ENCODE measurements at regions not wholly inside any gene's neighbourhood (a gene's known extent, or its start where the extent isn't known, plus 50 kb on each side); places are given as distances from the start of the nearest gene placed in this dataset.

DNA sequence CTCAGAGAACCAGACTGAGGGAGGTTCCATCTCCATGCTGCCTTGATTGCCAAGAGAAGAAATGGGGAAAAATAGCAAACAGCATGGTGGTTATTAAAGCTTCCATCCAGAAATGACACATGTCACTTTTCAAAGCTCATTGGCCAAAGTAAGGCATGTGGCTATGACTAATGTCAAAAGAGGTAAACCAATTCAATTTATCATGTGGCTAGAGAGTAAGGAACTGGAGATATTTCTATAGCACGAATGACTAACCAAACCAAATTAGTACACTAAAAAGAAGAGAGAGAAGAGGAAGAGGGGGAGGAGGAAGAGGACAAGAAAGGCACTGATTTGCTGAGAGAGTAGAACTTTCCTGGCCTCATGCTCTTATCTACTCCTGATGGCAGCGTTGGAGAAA, 115.2 kb upstream of the SLC6A11 start:
- dilution Hi-C loops (cut with MboI; ENCODE audit: extremely low pct_ligation_motif_present, low sequenced_read_pairs), result no loop called here
- Histone ChIP-seq H3K4me2 (ENCODE audit: control insufficient read depth, extremely low read depth, insufficient read depth, low read depth, low read length) (no peak overlapping the region), H4K20me1 (ENCODE audit: control insufficient read depth, extremely low read depth, insufficient read depth, low read length) (no peaks in the 10 kb centered on the region), H3K4me3 (ENCODE audit: control insufficient read depth in 2 of 3, extremely low read depth in 1 of 3, insufficient read depth in 2 of 3, low read depth in 1 of 3, low read length in 3 of 3) (no peak overlapping the region), H3K27me3 (ENCODE audit: control insufficient read depth, extremely low read depth, insufficient read depth, low read length) (peaks cover 27% of the 10 kb centered on the region), H3K4me1 (ENCODE audit: control insufficient read depth, extremely low read depth, insufficient read depth, low read length) (peaks cover 2% of the 10 kb centered on the region), H3K36me3 (ENCODE audit: control insufficient read depth in 2 of 2, extremely low read depth in 1 of 2, insufficient read depth in 2 of 2, low read length in 2 of 2) (no peaks in the 10 kb centered on the region), H3K9ac (ENCODE audit: control insufficient read depth, extremely low read depth, insufficient read depth, low read length) (no peak overlapping the region), H3K79me2 (ENCODE audit: control insufficient read depth, insufficient read depth, low read length) (no peaks in the 10 kb centered on the region), H3K9me1 (ENCODE audit: control insufficient read depth, extremely low read depth, insufficient read depth, low read length) (no peaks in the 10 kb centered on the region), H3K9me3 (ENCODE audit: control insufficient read depth, low read depth, low read length) (no peaks in the 10 kb centered on the region), H2AFZ (ENCODE audit: control insufficient read depth, low read length) (no peak overlapping the region), H3K27ac (ENCODE audit: control insufficient read depth, insufficient read depth, low read length) (no peak overlapping the region)
- DNase-seq (ENCODE audit: low read depth, low spot score) (no peak), FAIRE-seq (no peak)
- TF ChIP-seq EZH2 (IDR thresholded peaks at IDR 0.05; ENCODE audit: low read length), result no peak
- TF ChIP-seq, protein P1, sequence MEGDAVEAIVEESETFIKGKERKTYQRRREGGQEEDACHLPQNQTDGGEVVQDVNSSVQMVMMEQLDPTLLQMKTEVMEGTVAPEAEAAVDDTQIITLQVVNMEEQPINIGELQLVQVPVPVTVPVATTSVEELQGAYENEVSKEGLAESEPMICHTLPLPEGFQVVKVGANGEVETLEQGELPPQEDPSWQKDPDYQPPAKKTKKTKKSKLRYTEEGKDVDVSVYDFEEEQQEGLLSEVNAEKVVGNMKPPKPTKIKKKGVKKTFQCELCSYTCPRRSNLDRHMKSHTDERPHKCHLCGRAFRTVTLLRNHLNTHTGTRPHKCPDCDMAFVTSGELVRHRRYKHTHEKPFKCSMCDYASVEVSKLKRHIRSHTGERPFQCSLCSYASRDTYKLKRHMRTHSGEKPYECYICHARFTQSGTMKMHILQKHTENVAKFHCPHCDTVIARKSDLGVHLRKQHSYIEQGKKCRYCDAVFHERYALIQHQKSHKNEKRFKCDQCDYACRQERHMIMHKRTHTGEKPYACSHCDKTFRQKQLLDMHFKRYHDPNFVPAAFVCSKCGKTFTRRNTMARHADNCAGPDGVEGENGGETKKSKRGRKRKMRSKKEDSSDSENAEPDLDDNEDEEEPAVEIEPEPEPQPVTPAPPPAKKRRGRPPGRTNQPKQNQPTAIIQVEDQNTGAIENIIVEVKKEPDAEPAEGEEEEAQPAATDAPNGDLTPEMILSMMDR (optimal IDR thresholded peaks at IDR 0.05 in 1 of 3, IDR thresholded peaks at IDR 0.05 in 1 of 3, conservative IDR thresholded peaks at IDR 0.05 in 1 of 3; ENCODE audit: extremely low read depth in 1 of 3, insufficient read depth in 2 of 3, low read length in 3 of 3), result no peak

DNA sequence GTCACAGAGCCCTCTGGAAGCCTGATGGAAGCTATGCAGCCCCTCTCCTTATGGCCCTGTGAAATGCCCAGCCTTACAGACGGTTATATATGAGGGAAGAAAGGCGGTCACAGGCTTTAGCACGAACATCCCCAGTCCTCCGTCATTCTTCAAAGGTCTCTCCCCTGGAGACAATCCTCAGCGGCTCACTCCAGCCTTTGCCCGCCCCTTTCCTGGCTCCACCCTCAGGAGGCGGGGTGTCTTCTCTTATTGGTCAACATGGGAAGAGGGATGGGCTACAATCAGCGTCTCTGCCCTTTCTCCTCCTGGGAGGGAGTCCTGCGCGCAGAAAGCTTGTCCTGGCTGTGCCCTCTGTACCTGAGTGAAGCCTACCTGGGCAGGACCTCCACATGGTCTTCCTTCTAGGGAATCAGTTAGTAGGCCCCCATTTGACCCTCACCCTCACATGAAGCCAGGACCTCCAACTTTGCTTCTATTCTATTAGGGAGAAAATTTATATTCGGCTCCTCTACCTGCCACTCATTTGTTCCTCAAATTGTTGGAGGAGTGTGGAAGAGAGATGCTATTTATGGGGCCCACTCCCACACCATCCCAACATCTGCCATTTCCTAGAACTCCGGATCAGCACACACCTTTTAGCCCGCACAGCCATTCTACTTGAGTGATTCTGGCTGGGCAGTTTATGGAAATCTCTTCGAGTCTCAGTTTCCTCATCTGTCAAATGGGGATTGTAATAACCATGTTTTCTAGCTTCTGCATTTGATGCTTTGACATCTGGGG, 112.9 kb upstream of the SLC6A11 start:
- TF ChIP-seq EZH2 (IDR thresholded peaks at IDR 0.05; ENCODE audit: low read length), result no peak
- TF ChIP-seq, protein P1 (optimal IDR thresholded peaks at IDR 0.05 in 1 of 3, IDR thresholded peaks at IDR 0.05 in 1 of 3, conservative IDR thresholded peaks at IDR 0.05 in 1 of 3; ENCODE audit: extremely low read depth in 1 of 3, insufficient read depth in 2 of 3, low read length in 3 of 3), result no peak
- Histone ChIP-seq H3K79me2 (ENCODE audit: control insufficient read depth, insufficient read depth, low read length) (no peaks in the 10 kb centered on the region), H3K4me2 (ENCODE audit: control insufficient read depth, extremely low read depth, insufficient read depth, low read depth, low read length) (no peak overlapping the region), H3K9me3 (ENCODE audit: control insufficient read depth, low read depth, low read length) (no peaks in the 10 kb centered on the region), H3K36me3 (ENCODE audit: control insufficient read depth in 2 of 2, extremely low read depth in 1 of 2, insufficient read depth in 2 of 2, low read length in 2 of 2) (no peaks in the 10 kb centered on the region), H3K4me3 (ENCODE audit: control insufficient read depth in 2 of 3, extremely low read depth in 1 of 3, insufficient read depth in 2 of 3, low read depth in 1 of 3, low read length in 3 of 3) (no peak overlapping the region), H3K27me3 (ENCODE audit: control insufficient read depth, extremely low read depth, insufficient read depth, low read length) (peaks cover 41% of the 10 kb centered on the region), H4K20me1 (ENCODE audit: control insufficient read depth, extremely low read depth, insufficient read depth, low read length) (no peaks in the 10 kb centered on the region), H3K9ac (ENCODE audit: control insufficient read depth, extremely low read depth, insufficient read depth, low read length) (no peak overlapping the region), H3K4me1 (ENCODE audit: control insufficient read depth, extremely low read depth, insufficient read depth, low read length) (peaks cover 2% of the 10 kb centered on the region), H2AFZ (ENCODE audit: control insufficient read depth, low read length) (no peak overlapping the region), H3K9me1 (ENCODE audit: control insufficient read depth, extremely low read depth, insufficient read depth, low read length) (no peaks in the 10 kb centered on the region), H3K27ac (ENCODE audit: control insufficient read depth, insufficient read depth, low read length) (no peak overlapping the region)
- no peak for FAIRE-seq
- DNase-seq (ENCODE audit: low read depth, low spot score), result no peak
- dilution Hi-C loops (cut with MboI; ENCODE audit: extremely low pct_ligation_motif_present, low sequenced_read_pairs), result no loop called here

All from keratinocyte (primary cell).